NCI-H1436 treated with DMSO at 0.1 percent for 48 hours (cell line): ENCODE measurements at regions not wholly inside any gene's neighbourhood (a gene's known extent, or its start where the extent isn't known, plus 50 kb on each side); places are given as distances from the start of the nearest gene placed in this dataset.

Experiments
- DNase-seq: peaks from one replicate; lab custom pipeline; 2025; lab: John Stamatoyannopoulos, UW

- DNase-seq, result no peak
These were observed 266.3 kb upstream of the ZMIZ1 start for GRCh38 chr10:78802431-78802830.

GRCh38 chr10:78802866-78803265 is 265.9 kb upstream of the ZMIZ1 start:
- no peak for DNase-seq

GRCh38 chr10:78803710-78804109 is 265.1 kb upstream of the ZMIZ1 start:
- no peak for DNase-seq

DNA sequence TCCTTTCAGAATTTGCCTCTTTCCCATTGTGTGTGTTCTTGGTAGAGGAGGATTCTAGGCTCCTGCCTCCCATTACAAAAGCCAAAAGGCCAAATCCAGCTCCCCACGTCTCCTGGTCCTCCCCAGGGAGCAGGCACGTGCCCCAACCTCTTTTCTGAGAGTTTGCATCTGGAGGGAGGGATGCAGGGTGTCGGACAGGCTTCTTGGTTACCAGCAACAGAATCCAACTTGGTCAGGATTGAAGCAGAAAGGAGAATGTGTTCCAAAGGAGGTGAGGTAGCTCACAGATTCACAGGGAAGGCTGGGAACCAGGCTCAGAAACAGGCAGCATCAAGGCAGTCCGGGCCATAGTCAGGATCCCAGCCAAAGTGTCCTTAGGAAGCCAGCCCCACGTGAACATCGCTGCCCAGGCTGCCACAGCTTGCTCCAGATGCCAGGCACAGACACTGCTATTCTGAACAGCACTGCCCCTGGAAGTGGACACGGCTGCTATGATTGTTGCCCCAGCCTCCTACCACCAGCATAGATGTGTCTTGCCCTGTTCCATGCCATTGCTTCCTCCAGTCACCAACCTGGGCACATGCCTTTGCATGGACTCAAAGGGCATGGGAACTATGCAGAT is 264.2 kb upstream of the ZMIZ1 start:
- DNase-seq, result no peak

DNA sequence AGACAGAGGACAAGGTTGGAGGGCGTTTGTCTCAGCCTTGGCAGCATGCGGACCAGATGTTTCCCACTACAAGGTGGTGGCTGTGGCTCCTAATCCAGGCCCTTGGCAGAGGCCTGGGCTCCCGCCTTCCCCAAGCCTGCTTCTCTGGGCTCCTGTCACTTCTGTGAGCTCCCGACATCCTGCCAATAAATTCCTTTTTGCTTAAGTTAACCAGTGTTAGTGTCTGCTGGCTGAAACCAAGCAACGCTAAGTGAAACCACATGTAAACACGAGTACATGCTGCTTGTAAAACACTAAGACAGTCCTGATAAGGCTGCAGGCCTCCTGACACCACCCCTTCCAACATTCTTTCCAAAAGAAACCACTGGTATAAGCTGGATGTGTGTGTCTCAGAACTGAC is 263.6 kb upstream of the ZMIZ1 start:
- no peak for DNase-seq

DNA sequence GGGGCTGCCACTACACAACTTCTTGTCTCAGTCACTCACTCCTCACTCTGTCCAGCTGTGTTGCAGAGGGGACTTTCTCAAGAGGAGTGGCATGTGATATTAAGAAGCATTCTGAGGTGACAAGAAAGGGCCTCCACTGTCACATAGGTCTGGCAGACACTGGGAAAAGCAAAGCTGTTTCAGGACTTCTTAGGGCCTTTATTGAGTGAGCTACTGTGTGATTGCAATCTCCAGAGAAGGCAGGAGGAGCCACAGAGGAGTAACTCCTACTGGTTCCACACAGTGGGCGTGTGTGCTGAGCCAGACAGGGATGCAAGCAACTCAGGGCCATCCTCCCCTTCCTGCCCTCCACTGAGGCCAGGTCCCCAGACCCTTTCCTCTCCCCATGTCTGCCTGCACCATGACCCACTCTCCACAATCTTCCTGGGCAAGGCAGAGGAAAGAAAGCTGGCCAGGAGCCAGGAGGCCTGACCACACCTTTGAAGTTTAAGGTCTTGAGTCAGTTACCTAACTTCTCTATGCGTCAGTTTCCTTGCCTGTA is 262.0 kb upstream of the ZMIZ1 start:
- DNase-seq, result no peak

GRCh38 chr10:78807504-78808203 is 261.1 kb upstream of the ZMIZ1 start:
- no peak for DNase-seq

- DNase-seq, result no peak
These were observed 260.5 kb upstream of the ZMIZ1 start for GRCh38 chr10:78808286-78808685.

DNA sequence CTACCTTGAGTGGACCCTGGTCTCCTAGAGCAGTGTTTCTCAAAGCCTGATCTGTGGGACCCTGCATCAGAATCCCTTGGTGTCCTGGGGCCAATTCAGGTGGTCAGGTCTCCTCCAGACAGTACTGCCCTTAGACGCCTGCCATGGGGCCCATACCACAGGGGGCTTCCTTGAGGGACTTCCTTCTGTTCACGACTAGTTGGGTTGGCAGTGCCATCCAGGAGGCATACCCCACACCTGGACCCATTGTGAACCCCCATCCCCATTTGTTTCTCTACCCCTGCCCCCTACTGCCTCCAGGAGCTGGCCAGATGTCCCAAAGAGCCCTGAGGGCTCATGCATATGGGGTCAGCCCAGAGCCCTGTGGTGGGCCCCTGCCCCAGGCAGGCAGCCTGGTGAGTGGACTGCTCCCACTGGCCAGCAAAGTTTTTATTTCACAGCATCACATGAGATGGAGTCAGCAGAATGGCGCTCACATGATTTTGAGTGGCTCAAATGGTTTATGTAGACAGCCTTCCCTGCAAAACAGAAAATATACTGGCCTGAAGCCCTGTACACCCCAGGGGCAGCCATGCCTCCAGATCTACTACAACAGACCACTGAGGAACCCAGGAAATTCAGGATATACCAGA is 259.9 kb upstream of the ZMIZ1 start:
- DNase-seq, result no peak

DNA sequence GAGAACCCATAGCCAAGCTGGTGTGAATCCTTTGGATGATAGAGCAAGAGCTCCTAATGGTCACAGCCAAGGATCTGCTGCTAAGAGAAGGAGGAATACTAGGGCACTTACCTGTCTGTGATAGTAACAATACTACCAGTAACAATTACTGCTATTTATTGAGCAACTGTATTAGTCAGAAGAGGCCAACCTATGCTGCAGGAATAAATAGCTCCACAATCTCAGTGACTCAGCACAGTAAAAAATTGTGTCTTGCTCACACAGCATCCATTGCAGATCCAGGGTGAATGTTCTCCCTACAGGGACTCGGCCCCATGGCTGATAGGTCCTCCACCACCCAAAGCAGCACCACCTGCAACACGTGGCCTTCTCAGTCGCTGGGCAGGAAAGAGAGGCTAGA is 257.6 kb upstream of the ZMIZ1 start:
- DNase-seq, result no peak

GRCh38 chr10:78812571-78813318 is 256.0 kb upstream of the ZMIZ1 start:
- no peak for DNase-seq

DNA sequence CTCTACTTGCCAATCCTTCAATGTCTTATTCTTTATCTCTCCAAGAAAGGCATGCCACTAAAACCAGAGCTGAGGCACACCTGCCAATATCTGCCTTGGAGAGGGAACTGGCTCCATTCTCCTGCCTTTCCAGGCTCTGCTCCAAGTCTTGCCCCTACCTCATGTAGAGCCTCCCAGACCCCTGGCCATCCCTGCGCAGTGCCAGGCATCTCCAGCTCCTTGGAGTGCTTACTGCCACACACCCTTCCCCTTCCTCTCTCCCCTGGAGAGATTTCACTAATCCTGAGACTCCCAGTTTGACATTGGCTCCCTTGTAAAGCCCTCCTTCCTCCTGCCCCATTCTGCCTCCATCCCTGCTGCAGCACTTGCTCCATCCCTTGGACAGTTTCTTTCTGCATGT is 255.2 kb upstream of the ZMIZ1 start:
- no peak for DNase-seq

GRCh38 chr10:78813998-78814399 is 254.8 kb upstream of the ZMIZ1 start:
- DNase-seq, result no peak

DNA sequence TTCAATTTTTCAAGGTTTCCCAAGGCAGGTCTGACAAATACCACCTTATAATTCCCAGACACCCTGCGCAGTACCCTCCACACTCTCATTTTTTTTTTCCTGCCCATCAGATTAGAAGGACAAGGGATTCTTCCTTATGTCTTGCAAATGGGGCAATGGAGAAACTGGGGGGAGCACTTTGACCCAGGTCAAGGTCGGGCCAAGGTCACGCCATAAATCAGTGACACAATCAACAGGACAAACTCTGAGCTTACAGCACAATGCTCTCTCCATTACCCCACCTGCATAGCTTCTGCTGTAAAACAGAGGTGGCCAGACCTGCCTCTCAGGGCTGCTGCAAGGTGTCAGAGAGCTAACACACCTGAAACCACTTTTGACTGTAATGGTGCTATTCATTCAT is 254.4 kb upstream of the ZMIZ1 start:
- DNase-seq, result no peak

DNA sequence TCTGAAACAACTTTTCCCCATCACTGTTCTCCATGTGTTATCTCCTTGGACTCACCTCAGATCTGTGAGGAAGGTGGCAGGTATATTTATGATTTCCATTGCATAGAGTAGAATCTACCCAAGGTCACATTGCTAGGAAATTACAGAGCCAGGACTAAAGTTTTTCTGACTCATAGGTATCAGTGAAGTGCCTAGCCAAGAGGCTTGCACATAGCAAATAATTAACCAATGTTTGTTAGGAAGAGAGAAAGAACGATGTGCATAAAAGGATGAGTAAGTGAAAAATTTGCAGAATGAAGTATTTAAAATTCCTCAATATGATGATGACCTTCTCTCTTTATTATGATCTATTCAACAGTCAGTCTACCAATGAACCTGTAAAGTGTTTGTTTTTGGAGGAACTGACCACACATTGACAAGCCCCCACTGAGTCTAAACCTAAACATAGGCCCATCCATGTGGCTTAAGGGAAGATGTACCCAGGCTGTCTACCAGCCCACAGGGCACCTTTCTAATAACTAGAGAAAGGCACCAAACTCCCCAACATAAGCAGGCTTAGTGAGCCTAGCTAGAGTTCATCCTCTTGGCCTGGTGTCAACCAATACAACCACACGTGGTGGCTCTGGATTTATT is 252.9 kb upstream of the ZMIZ1 start:
- no peak for DNase-seq

GRCh38 chr10:78817361-78817760 is 251.4 kb upstream of the ZMIZ1 start:
- no peak for DNase-seq

- no peak for DNase-seq
These were observed 251.0 kb upstream of the ZMIZ1 start for GRCh38 chr10:78817804-78818203.

- no peak for DNase-seq
These were observed 249.3 kb upstream of the ZMIZ1 start for GRCh38 chr10:78819361-78820006.

- DNase-seq, result no peak
These were observed 248.8 kb upstream of the ZMIZ1 start for GRCh38 chr10:78820007-78820362.

- no peak for DNase-seq
These were observed 247.7 kb upstream of the ZMIZ1 start for GRCh38 chr10:78821052-78821451.

- no peak for DNase-seq
These were observed 239.9 kb upstream of the ZMIZ1 start for GRCh38 chr10:78828647-78829539.
